HTR-8/SVneo (cell line): ENCODE measurements at regions not wholly inside any gene's neighbourhood (a gene's known extent, or its start where the extent isn't known, plus 50 kb on each side); places are given as distances from the start of the nearest gene placed in this dataset.
A peak's percentile ranks its signal among the peaks of the same experiment; 100 is the strongest.

Source experiments
- DNase-seq: peaks from one replicate; pipeline ENCODE4 v3.0.0; 2011; ENCODE audit warnings: low spot score, mixed read lengths; ENCODE audit not compliant: insufficient read length
- FAIRE-seq: peaks from 2 replicates; lab custom pipeline; 2011; peaks lifted over from hg19 to GRCh38; lab: Jason Lieb, UNC

DNA sequence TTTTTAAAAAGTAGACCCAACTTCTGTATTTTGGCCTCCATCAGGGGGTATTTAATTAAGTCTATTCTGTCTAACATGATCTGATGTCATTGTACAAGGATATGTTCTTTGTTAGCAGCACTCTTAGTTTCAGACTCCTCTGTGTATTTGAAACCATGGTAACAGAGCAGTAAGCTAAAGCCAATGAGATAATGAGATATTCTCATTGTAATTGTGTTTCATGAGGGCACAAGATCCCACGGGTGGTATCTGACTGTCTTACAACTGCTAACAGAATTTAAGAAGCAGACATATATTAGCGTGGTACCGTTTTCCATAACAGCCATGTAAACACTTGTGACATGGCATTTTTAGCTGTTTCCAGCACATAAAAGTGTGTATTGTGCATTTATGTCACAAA, 251.2 kb upstream of the VEPH1 start:
- DNase-seq (no peak), FAIRE-seq (no peak)

DNA sequence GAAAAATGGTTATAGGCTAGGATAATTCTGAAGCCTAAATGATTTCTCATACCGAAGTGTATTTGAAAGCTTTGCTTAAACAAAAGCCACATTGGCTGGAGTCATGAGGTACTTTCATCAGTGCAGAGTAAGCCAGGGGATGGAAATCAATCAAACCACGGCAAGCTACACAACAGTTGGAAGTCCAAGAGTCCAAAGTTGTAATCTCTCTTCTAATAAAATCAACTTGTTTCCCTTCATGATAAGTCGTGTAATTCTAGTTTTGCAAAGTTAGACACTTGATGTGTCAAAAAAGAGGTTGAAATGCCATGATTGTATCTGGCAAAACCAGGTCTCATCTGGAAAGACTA, 250.5 kb upstream of the VEPH1 start:
- FAIRE-seq (no peak), DNase-seq (no peak)

DNA sequence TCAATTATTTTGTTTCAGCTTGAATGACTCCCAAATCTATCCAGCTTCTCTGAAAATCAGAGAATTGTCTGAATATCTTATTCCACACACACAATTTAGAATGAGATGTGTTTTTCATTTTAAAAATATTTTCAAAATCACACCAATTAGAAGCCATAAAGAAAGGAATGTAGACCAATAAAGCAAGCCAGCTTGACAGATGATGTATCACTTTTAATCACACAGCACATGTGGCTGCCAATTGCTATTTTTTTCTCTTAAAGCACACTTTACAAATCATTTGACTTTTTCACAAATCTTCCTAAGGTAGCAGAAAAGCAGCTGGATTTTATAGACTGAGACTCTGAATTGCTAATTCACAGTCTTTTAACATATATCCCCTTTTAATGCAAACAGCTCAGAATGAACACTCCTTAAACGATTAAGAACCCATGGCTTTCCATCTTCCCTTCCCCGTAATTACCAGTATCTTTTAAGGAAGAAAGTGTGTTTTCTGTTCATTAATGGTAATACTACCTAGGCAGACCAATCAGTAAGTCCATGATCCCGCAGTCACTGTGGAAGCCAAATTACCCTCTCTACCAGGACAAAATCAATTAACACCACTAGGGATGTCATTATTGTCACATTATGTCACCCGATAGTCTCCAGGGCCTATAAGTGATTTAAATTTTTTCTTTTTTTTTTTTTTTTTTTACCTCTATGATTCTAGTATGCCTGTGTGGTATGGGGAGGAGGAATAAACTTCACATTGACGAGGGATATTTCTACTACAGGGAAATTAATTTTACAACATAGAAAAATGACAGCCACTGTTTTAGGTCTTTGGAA, 250.0 kb upstream of the VEPH1 start:
- DNase-seq = no peak
- FAIRE-seq = no peak

DNA sequence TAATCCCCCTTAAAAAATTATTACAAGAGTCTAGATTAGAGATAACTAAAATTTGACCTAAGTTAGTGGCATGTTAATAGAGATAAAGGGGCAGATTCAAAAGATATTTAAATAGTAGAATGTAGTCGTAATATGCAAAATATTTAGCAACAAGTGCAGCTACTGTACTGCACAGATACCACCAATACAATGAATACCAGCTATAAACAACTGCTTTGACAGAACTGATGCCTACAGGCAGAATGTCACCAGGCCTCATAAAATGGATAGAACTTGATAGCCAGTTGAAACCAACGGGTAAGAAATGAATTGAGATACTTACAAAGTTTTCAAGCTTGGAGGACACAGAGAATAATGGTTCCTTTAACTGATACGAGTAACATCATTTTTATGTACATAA, 249.3 kb upstream of the VEPH1 start:
- FAIRE-seq (no peak), DNase-seq (no peak)

DNA sequence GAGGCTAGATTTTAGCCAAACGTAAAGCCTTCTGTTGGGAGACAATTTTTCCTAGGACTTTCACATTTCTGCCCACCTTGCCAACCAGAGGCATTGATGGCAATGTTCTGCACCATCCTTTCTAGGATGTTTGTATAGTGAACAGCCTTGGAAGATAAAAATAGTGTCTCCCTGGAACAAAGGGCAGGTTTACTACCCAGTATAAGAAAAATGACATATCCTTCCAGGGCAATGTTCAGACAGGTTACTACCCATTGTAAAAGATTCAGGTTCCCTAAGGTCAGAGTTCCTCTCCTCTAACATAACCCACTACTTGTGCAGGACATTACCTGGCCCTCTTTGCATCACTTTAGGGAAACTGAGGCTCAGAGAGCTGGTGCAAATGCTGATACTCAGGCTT, 248.2 kb upstream of the VEPH1 start:
- no peak for DNase-seq
- no peak for FAIRE-seq

DNA sequence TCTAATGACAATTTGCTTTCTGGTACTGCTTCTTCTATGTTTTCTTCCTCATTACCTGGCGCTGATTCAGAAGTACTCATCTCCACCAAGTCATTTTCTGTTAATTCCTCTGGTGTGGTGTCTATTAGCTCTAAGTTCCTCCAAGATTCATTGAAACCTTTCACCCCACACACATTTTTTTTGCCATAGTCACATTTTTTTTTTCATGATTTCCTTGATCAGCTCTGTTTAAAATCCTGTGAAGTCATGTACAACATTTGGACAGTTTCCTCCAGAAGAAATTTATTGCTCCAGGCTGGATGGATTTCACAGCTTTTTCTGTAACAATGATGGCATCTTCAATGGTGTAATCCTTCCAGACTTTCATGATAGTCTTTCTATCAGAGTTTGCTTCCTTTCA, 243.2 kb upstream of the VEPH1 start:
- DNase-seq (no peak), FAIRE-seq (no peak)

DNA sequence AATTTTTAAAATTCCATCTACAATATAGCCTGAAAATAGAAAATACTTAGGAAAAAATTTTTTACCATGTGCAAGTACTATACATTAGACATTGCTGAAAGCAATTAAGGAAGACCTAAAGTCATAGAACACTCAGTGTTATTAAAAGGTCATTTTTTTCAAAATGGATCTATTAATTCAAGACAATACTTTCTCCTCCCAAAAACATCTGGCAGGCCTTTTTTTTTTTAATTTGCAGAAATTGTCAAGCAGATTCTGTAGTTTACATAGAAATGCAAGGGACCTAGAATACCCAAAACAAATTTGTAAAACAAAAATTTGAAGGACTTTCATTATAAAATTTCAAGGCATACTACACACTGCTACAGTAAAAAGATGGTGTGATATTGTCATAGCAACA, 238.4 kb upstream of the VEPH1 start:
- FAIRE-seq = no peak
- no peak for DNase-seq

DNA sequence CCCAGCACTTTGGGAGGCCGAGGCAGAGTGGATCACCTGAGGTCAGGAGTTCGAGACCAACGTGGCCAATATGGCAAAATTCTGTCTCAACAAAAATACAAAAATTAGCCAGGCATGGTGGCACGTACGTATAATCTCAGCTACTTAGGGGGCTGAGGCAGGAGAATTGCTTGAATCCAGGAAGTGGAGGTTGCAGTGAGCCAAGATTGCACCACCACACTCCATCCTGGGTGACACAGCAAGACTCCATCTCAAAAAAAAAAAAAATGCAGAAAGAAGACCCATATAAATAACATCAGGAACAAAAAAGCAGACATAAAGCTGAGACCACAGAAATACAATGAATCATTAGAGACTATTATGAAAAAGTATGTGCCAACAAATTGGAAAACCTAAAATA, 235.2 kb upstream of the VEPH1 start:
- DNase-seq (no peak), FAIRE-seq (no peak)

DNA sequence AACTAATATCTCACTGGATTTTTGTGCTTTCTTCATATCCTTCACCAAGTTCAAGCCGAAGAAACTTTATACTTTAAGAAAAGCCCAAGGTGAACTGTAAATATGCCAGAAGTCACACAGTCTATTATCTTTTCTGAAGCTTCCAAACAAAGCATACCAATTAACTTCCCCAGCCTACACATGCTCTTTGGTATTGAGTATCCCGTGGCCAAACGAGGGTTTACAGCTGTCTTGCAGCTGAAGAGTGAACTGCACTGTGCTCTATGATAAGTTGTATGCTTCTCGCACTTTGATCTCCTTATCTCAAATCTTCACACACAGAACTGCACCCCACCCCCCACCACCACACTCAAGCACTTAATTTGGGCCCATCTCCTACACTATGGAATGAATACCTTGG, 215.6 kb upstream of the VEPH1 start:
- no peak for FAIRE-seq
- DNase-seq = no peak

DNA sequence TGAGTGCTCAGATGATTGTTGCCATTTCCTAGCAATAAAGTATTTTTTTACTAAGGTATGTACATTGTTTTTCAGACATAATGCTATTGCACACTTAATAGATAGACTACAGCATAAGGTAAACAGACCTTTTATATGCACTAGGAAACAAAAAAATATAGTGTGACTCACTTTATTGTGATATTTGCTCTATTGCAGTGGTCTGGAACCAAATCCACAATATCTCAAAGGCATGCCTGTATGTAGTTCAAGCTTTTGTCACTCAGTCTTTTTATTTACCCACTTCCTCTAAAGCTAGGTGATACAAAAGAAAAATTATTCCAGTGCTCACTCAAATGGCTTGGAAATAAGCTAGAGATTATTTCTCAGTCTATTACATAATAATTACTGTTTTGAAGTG, 209.9 kb upstream of the VEPH1 start:
- FAIRE-seq = no peak
- no peak for DNase-seq

DNA sequence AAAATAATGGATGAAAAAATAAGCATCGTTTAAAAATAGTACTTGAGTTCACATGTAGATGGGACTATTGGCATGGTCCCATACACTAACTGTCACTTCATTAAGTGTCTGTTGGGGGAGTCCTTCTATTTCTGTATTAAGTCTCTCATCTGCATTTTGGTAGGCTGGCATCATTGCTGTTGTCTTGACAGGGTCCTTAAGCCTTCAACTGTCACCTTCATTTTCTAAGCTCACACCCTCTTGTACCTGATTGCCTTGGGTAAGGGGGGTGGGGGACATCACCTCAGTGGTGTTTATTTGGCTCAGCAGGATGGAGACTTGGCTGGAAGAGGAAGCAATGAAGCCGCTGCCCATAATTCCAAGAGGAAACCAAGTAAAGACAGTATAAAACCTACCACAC, 202.0 kb upstream of the VEPH1 start:
- DNase-seq (no peak), FAIRE-seq (no peak)

DNA sequence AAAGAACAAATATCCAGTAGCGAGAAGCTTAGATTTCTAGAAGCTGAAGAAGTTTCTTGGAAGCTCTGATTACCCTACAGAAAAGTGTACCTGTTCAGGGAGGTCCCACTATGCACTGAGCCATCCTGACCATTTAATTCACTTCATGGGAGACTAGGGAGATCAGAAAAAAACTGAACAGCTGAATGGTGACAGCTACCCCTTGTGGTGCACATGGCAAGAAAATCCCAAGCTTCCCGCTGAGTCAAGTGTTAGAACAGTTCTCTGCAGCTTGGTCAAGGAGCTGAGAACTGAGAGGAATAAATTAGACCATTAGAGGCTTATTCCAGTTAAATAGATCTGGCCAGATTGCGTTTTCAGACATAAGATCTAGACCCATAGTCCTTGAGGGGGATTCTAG, 197.2 kb upstream of the VEPH1 start:
- FAIRE-seq (no peak), DNase-seq (no peak)

DNA sequence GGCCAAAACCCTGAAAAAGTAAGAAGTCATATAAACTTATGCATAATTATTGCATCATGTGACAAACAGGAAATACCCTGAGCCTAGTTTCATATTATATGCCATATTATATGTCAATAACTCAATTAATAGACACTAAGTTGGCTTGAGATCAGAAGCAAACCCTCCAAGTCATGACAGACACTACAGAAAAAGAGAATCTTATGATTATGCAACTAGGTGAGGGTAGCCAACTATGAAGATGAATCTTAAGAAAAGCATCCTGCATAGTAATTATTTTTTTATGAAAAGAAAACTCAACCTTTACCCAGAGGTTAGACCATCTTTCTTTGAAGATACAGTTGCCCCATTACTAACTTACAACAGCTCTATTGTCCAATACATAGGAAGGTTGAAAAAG, 192.4 kb upstream of the VEPH1 start:
- DNase-seq (no peak), FAIRE-seq (no peak)

DNA sequence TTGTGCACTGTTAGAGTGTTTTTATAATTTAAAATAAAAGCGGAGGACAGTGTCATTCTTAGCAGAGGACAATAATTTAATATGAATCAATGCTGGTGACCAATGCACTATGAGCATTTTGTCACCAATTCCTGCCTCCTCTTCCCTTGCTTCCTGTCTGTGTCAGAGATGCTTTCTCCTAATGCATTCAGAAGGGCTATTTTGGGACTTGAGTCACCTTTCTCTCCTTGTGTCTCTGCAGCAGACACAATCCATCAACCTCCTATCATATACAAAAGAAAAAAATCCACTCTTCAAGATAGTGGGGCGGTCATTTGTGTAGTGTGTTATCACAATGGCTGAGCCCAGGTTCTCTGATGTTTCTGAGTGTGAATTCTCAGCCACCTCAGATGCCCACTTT, 191.9 kb upstream of the VEPH1 start:
- DNase-seq = no peak
- FAIRE-seq = no peak

DNA sequence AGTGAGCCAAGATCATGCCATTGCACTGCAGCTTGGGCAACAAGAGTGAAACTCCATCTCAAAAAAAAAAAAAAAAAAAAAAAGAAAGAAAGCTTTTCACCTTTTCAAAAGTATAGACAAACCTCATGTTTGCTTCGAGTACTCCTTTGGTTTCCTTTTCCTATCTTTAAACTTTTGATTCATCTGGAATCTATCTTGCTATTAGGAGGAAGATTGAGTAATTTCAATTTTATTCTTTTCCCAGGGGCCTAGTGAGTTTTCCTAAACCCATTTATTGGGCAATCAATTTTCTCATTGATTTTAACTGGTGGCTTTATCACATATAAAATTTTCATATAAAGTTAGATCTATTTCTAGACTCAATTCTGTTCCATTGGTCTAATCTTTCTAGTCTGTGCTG, 190.5 kb upstream of the VEPH1 start:
- no peak for DNase-seq
- no peak for FAIRE-seq

DNA sequence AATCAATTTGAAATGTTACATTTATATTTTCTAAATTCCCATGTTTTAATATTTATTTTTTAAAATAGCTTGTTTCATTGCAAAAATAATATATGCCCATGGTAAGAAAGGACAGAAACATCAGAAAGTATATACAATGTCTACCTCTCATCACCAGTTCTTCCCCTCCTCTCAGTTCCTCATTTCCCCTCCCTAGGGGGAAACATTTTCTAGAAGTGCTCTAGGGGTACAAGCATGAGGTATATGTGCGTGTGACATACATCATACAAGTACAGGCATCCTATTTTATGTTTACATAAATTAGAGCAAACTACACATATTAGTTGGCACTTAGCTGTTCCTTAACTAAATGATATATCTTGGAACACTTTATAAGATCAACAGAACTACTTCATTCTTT, 189.3 kb upstream of the VEPH1 start:
- FAIRE-seq (no peak), DNase-seq (no peak)

DNA sequence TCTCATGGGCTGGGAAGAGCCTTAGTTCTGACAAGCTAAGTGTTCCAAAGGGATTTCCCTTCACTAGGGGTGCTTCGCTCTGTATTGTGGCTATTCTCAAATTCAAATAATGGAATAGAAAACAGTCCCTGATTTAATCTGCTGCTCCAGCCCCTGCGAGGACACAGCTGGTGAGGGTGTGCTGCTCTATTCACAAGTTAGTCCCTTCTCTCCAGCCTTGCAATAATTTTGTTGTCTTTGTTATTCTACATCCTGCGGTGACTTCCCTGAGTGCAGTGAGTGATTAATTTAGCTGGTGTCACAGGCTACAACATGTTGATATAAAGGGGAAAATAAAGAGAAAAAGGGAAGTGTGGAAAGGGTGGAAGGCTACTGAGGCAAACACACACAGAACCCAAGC, 180.5 kb upstream of the VEPH1 start:
- FAIRE-seq (no peak), DNase-seq (no peak)

DNA sequence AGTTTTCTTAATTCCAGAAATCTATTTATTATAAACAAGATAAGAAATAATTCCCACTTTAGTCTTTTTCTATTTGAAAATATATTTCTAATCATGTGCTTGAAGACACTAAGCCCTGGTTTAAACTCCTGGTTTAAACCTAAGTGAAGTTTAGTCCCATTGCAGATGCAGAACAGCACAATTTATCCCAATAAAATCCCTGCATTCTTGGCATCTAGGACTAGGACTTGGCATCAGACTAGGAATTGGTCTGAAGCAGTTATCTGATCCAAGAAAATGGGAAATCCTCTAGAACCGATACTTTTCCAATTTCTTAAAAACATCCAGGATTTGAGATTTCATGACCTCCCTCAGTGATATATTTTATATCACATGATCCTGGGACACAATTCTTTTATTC, 168.8 kb upstream of the VEPH1 start:
- DNase-seq = no peak
- no peak for FAIRE-seq

DNA sequence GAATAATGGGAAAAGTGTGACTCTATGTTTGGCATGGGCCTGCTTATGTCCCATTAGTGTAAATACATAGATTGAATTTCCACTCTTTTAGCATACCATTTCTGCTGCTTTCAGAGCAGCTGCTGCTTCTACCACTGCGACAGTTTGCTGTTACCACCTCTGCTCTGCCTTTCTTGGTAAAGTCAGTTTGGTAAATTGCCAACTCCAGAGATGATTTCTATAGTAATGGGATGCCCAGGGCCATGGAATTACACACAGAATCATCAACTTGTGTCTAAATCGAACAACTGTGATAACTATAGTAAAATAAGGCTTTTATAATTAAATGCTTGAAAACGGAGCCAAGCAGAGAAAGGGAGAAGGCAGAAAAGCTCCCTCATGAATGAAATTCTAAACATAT, 168.4 kb upstream of the VEPH1 start:
- DNase-seq = no peak
- no peak for FAIRE-seq

DNA sequence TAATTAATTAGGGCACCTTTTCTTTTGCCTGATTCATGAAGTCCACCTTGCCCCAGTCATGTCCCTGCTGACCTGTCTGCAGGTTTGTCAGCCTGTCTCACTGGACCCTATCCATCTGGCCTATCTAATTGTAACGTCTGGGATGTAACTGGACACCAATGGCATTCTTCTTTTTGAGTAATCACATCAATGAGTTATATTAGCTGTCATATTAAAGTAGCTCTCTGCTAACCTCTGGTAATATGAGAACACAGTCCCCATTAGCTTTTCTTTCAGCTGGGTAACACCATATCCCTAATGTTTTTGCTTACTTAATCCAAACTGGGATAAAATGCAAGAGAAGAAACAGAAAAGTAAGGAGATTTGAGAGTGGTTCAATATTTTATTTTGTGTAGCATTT, 166.2 kb upstream of the VEPH1 start:
- DNase-seq (peak; percentile 44), FAIRE-seq (no peak)

DNA sequence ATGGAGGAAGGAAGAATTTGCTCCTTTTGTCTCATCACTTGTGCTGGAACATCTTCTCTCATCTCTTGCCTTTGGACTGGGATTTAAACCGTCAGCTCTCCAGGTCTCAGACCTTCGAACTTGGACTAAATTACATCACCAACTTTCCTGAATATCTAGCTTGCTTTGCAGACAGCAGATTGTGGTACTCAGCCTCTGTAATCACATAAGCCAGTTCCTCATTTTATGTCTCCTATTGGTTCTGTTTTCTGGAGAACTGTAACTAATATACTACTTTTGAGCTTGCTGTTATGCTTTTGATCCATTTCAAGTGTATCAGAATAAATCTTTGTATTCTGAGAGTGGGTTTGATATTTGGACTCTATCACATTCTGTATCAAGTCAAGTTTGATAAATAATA, 164.3 kb upstream of the VEPH1 start:
- FAIRE-seq (no peak), DNase-seq (no peak)

DNA sequence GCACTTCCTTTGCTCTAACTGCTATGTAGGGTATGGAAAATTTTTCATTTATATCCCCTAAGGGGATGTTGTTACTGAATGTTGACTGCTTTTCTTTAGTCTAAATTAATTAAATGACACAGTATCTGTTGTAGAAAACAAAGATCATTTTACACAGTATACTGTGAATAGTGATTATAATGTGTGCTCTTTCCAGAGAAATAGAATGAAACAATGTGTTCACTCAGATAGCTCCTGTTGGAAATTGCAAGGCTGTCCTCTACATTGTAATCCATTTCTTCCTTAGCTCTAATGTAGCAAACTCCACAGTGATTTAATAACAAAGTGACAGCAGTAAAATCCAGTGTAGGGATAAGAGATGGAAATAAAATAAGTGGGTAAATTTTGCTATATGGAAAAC, 159.0 kb upstream of the VEPH1 start:
- DNase-seq (no peak), FAIRE-seq (no peak)

DNA sequence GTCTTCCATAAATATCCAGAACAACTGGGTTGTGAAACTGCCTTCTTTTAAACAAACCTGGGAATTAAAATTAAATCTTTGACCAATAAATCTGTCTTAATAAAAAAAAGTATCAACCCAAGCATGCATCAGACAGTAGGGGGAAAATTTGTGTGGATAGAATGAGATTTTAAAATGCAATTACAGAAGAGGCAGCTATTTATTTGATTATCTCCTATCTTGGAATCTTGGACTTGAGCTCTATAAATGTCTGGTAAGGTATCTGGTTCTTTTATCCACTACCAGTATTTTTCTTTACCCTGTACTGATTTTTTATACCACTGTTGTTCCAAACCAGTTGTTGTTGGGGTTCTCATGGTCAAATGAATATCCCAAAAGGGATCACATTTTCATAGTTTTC, 157.6 kb upstream of the VEPH1 start:
- FAIRE-seq (no peak), DNase-seq (no peak)
